Natural killer cell (primary cell): ENCODE measurements at regions not wholly inside any gene's neighbourhood (a gene's known extent, or its start where the extent isn't known, plus 50 kb on each side); places are given as distances from the start of the nearest gene placed in this dataset.

Experiments
- ATAC-seq, 3 donors: fragments of 150-1000 bp in 2 of 3; fragments of 200-7000 bp in 1 of 3; cut with Tn5 transposase; 1 replicate in 1 of 3; 2 replicates in 2 of 3; pipeline ENCODE4 v1.10.0; 2021; ENCODE audit warnings: mild to moderate bottlenecking in 2 of 3, moderate library complexity in 2 of 3
- DNase-seq, 2 donors: peaks; one replicate each; pipeline versions ENCODE4 v3.0.0 to v3.0.0-alpha.2; 2013 to 2021; ENCODE audit warnings: mixed read lengths in 1 of 2
- H3K27ac ChIP-seq: one replicate; pipeline ENCODE4 v1.5.1; 2013; ENCODE audit warnings: mild to moderate bottlenecking, low read length
- H3K27me3 ChIP-seq: one replicate; pipeline ENCODE4 v1.6.1; 2013; ENCODE audit warnings: low read length; ENCODE audit not compliant: control insufficient read depth, insufficient read depth
- H3K36me3 ChIP-seq: one replicate; pipeline ENCODE4 v1.6.1; 2013; ENCODE audit warnings: low read length; ENCODE audit not compliant: control insufficient read depth, insufficient read depth
- H3K4me1 ChIP-seq: one replicate; pipeline ENCODE4 v1.6.1; 2013; ENCODE audit warnings: low read length; ENCODE audit not compliant: control insufficient read depth, insufficient read depth
- H3K4me3 ChIP-seq: one replicate; pipeline ENCODE4 v1.5.1; 2013; ENCODE audit warnings: low read length
- H3K9me3 ChIP-seq: one replicate; pipeline ENCODE4 v1.6.1; 2013; ENCODE audit warnings: low read length; ENCODE audit not compliant: control insufficient read depth, insufficient read depth
- H3K27ac Mint-ChIP-seq, 2 donors: one replicate each; pipeline ENCODE4 v1.8.0; 2022; ENCODE audit warnings: mild to moderate bottlenecking in 2 of 2, mixed read lengths in 2 of 2, moderate library complexity in 1 of 2
- H3K27me3 Mint-ChIP-seq, 2 donors: one replicate each; pipeline ENCODE4 v1.8.0; 2022; ENCODE audit warnings: low read depth in 2 of 2, mixed read lengths in 2 of 2
- H3K36me3 Mint-ChIP-seq: one replicate; pipeline ENCODE4 v1.8.0; 2022; ENCODE audit warnings: mixed read lengths
- H3K4me1 Mint-ChIP-seq, 2 donors: one replicate each; pipeline ENCODE4 v1.8.0; 2022; ENCODE audit warnings: mixed read lengths in 2 of 2
- H3K4me3 Mint-ChIP-seq: one replicate; pipeline ENCODE4 v1.8.0; 2022; ENCODE audit warnings: mild to moderate bottlenecking, moderate library complexity, mixed read lengths
- H3K9me3 Mint-ChIP-seq, 2 donors: one replicate each; pipeline ENCODE4 v1.8.0; 2022; ENCODE audit warnings: mixed read lengths in 2 of 2
- WGBS: methylation state at CpG from one replicate; pipeline ENCODE4 v1.1.7; 2013; ENCODE audit warnings: missing lambda C conversion rate; ENCODE audit not compliant: insufficient coverage; 5-methylcytosine and 5-hydroxymethylcytosine counted together
- intact Hi-C: fragments of 100-400 bp; cut with micrococcal nuclease; formaldehyde crosslinking; loops from one replicate; pipeline ENCODE4 v1.14.2; 2022
- TF ChIP-seq, protein P1 (sequence below): fragments of 200-600 bp; IDR thresholded peaks from one replicate; pipeline ENCODE4 v1.8.0; 2022; ENCODE audit warnings: antibody characterized with exemption

GRCh38 chr2:198499539-198499938 lies 695.1 kb downstream of the PLCL1 start:
- Mint-ChIP-seq H3K27me3 (no peaks in the 10 kb centered on the region), H3K9me3 (peaks cover 0 to 5% of the 10 kb centered on the region in 2 donors), H3K36me3 (no peaks in the 10 kb centered on the region), H3K27ac (no peak overlapping the region), H3K4me3 (no peak overlapping the region), H3K4me1 (no peaks in the 10 kb centered on the region)
- Histone ChIP-seq H3K36me3 (no peaks in the 10 kb centered on the region), H3K9me3 (no peaks in the 10 kb centered on the region), H3K4me3 (no peak overlapping the region), H3K27me3 (no peaks in the 10 kb centered on the region), H3K4me1 (no peaks in the 10 kb centered on the region), H3K27ac (no peak overlapping the region)
- DNase-seq (no peak), ATAC-seq (no peak)
- 57% methylated on average over 6 of the region's 6 CpGs for WGBS
- intact Hi-C loops, result no loop called here
- TF ChIP-seq, protein P1, sequence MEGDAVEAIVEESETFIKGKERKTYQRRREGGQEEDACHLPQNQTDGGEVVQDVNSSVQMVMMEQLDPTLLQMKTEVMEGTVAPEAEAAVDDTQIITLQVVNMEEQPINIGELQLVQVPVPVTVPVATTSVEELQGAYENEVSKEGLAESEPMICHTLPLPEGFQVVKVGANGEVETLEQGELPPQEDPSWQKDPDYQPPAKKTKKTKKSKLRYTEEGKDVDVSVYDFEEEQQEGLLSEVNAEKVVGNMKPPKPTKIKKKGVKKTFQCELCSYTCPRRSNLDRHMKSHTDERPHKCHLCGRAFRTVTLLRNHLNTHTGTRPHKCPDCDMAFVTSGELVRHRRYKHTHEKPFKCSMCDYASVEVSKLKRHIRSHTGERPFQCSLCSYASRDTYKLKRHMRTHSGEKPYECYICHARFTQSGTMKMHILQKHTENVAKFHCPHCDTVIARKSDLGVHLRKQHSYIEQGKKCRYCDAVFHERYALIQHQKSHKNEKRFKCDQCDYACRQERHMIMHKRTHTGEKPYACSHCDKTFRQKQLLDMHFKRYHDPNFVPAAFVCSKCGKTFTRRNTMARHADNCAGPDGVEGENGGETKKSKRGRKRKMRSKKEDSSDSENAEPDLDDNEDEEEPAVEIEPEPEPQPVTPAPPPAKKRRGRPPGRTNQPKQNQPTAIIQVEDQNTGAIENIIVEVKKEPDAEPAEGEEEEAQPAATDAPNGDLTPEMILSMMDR, result no peak

DNA sequence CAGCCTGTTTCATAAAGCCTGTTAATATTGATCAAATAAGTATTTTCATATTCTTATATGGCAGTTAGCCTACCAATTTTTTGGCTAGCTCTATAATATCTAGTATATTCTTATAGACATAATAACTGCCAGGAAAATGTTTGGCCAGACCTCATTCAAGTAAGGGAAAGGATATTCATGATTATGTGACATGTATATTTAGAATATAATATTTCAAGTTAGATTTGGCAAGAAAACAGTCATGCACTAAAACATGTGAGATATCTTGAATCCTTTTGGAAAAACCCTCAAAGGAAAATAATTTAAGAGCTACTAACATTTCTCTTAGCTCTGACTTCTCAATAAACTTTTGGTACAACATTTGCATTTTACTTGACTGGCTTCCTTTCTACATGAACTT lies 694.1 kb downstream of the PLCL1 start:
- no peak overlapping the region for H3K27ac Mint-ChIP-seq
- H3K4me3 Mint-ChIP-seq, result no peak overlapping the region
- peaks cover 3% of the 10 kb centered on the region for H3K9me3 ChIP-seq
- TF ChIP-seq, protein P1, result no peak
- H3K36me3 Mint-ChIP-seq, result no peaks in the 10 kb centered on the region
- intact Hi-C loops, result no loop called here
- H3K27ac ChIP-seq, result no peak overlapping the region
- H3K36me3 ChIP-seq, result no peaks in the 10 kb centered on the region
- DNase-seq, result no peak
- no peak overlapping the region for H3K4me3 ChIP-seq
- ATAC-seq, result no peak
- H3K4me1 Mint-ChIP-seq, result no peaks in the 10 kb centered on the region
- no peaks in the 10 kb centered on the region for H3K27me3 Mint-ChIP-seq
- no peaks in the 10 kb centered on the region for H3K27me3 ChIP-seq
- H3K9me3 Mint-ChIP-seq, result peaks cover 0 to 5% of the 10 kb centered on the region in 2 donors
- H3K4me1 ChIP-seq, result no peaks in the 10 kb centered on the region

DNA sequence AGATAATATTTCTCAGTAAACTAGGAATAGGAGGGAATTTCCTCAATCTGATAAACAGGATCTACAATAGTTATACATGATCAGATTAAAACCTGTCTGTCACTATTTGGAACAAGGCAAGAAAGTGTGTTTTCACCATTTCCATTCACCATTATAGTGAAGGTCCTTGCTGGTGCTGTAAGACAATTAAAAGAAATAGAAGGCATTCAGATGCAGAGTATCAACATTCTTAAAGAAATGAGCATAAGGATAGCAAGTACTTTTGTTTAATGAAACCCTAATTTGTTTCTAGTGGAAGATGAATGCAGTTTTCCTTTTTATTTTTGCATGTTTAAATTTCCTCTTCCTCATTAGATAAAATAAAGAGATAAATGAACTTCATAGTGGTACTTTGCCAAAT lies 693.7 kb downstream of the PLCL1 start:
- DNase-seq, result no peak
- Histone ChIP-seq H3K9me3 (peaks cover 3% of the 10 kb centered on the region), H3K27ac (no peak overlapping the region), H3K4me3 (no peak overlapping the region), H3K4me1 (no peaks in the 10 kb centered on the region), H3K27me3 (no peaks in the 10 kb centered on the region), H3K36me3 (no peaks in the 10 kb centered on the region)
- TF ChIP-seq, protein P1, result no peak
- ATAC-seq, result no peak
- Mint-ChIP-seq H3K36me3 (no peaks in the 10 kb centered on the region), H3K27ac (no peak overlapping the region), H3K4me3 (no peak overlapping the region), H3K27me3 (no peaks in the 10 kb centered on the region), H3K4me1 (no peaks in the 10 kb centered on the region), H3K9me3 (peaks cover 0 to 2% of the 10 kb centered on the region in 2 donors)
- intact Hi-C loops, result no loop called here

GRCh38 chr2:198494931-198495330 lies 690.5 kb downstream of the PLCL1 start:
- WGBS, result 64% methylated on average over 1 of the region's 1 CpG
- Mint-ChIP-seq H3K4me3 (no peak overlapping the region), H3K9me3 (peaks cover 3 to 5% of the 10 kb centered on the region in 2 donors), H3K36me3 (no peaks in the 10 kb centered on the region), H3K27ac (no peak overlapping the region), H3K4me1 (no peaks in the 10 kb centered on the region), H3K27me3 (no peaks in the 10 kb centered on the region)
- Histone ChIP-seq H3K9me3 (peaks cover 3% of the 10 kb centered on the region), H3K27me3 (no peaks in the 10 kb centered on the region), H3K4me1 (no peaks in the 10 kb centered on the region), H3K27ac (no peak overlapping the region), H3K4me3 (no peak overlapping the region), H3K36me3 (no peaks in the 10 kb centered on the region)
- no peak for DNase-seq
- TF ChIP-seq, protein P1, result no peak
- intact Hi-C loops, result no loop called here
- ATAC-seq, result no peak
